SK-N-SH (cell line): ENCODE measurements at regions not wholly inside any gene's neighbourhood (a gene's known extent, or its start where the extent isn't known, plus 50 kb on each side); places are given as distances from the start of the nearest gene placed in this dataset.

Source experiments
- CHD2 ChIP-seq: fragments of 150-350 bp; IDR thresholded peaks from 2 replicates; pipeline ENCODE4 v1.6.1; 2018; ENCODE audit warnings: low read length; ENCODE audit not compliant: partially characterized antibody
- RFX5 ChIP-seq: IDR thresholded peaks from 2 replicates; pipeline ENCODE4 v1.6.1; 2012; ENCODE audit warnings: mild to moderate bottlenecking, improper control_type of control experiment, low read length

DNA sequence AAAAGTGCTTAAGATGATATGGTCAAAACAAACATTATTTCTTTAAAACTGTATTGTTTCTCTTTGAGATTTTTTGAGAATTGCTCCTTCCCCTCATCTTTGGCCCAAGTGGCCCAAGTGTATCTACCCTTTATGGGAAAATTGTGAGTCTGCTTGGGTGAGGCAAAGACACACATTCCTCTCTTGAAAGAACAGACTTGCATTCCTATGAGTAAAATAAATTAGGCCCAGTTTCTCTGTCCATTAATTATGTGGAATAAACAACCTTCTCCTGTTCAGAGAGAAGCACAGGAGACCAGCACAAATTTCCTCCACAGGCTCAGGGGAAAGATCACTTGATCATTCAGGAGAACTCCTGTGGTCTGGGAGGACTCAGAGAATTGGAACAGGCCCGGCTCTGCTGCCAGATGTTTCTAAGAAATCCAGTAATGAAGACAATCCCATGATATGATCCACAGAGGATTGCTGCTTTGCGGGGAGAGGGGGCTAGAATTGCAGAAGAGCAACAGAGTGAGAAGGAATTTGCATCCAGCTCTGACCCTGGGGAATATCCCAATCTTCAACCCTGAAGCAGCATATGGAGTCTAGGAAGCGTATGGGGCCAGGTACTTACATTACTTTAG, 53.8 kb upstream of the BOC start:
- TF ChIP-seq CHD2 (no peak), RFX5 (no peak)
